Smooth muscle cell (in vitro differentiated cells): ENCODE measurements at regions not wholly inside any gene's neighbourhood (a gene's known extent, or its start where the extent isn't known, plus 50 kb on each side); places are given as distances from the start of the nearest gene placed in this dataset.

Source experiments
- DNase-seq: peaks from one replicate; lab custom pipeline; 2025; ENCODE audit not compliant: unreplicated experiment; lab: John Stamatoyannopoulos, UW
- H2AFZ ChIP-seq: fragments of 200-600 bp; sonication (generic); 2 replicates; pipeline ENCODE4 v1.6.0; 2016; ENCODE audit warnings: antibody characterized with exemption, low read depth, mild to moderate bottlenecking
- H3F3A ChIP-seq: fragments of 200-600 bp; sonication (generic); 2 replicates; pipeline ENCODE4 v1.6.0; 2017; ENCODE audit warnings: antibody characterized with exemption, low read depth
- H3K27ac ChIP-seq: fragments of 200-600 bp; sonication (generic); 2 replicates; pipeline ENCODE4 v1.5.1; 2016; ENCODE audit warnings: low read depth, mild to moderate bottlenecking
- H3K27me3 ChIP-seq: fragments of 200-600 bp; sonication (generic); 2 replicates; pipeline ENCODE4 v1.6.1; 2016; ENCODE audit warnings: low read depth, mild to moderate bottlenecking
- H3K36me3 ChIP-seq: fragments of 200-600 bp; sonication (generic); 2 replicates; pipeline ENCODE4 v1.5.1; 2016; ENCODE audit warnings: low read depth
- H3K4me1 ChIP-seq: fragments of 200-600 bp; sonication (generic); 2 replicates; pipeline ENCODE4 v1.5.1; 2016; ENCODE audit warnings: low read depth
- H3K4me2 ChIP-seq: fragments of 200-600 bp; sonication (generic); 2 replicates; pipeline ENCODE4 v1.6.0; 2016; ENCODE audit warnings: mild to moderate bottlenecking
- H3K4me3 ChIP-seq: fragments of 200-600 bp; sonication (generic); 2 replicates; pipeline ENCODE4 v1.5.1; 2016; ENCODE audit warnings: mild to moderate bottlenecking
- H3K79me2 ChIP-seq: fragments of 200-600 bp; sonication (generic); 2 replicates; pipeline ENCODE4 v1.6.0; 2016; ENCODE audit warnings: low read depth, mild to moderate bottlenecking
- H3K9ac ChIP-seq: fragments of 200-600 bp; sonication (generic); 2 replicates; pipeline ENCODE4 v1.6.0; 2016; ENCODE audit warnings: low read depth
- H3K9me3 ChIP-seq: fragments of 200-600 bp; sonication (generic); replicated peaks from 2 replicates; pipeline ENCODE4 v1.5.1; 2016; ENCODE audit warnings: low read depth
- H4K20me1 ChIP-seq: fragments of 200-600 bp; sonication (generic); 2 replicates; pipeline ENCODE4 v1.6.0; 2016; ENCODE audit warnings: low read depth
- WGBS: methylation state at CpG from one replicate; pipeline ENCODE4 v1.1.7; 2016; ENCODE audit warnings: low lambda C conversion rate; 5-methylcytosine and 5-hydroxymethylcytosine counted together
- TF ChIP-seq, protein P1 (sequence below): fragments of 200-600 bp; sonication (generic); IDR thresholded peaks from 2 replicates; pipeline ENCODE4 v1.5.1; 2017; ENCODE audit warnings: borderline replicate concordance, mild to moderate bottlenecking, antibody characterized with exemption; ENCODE audit not compliant: insufficient read depth, poor library complexity, severe bottlenecking

DNA sequence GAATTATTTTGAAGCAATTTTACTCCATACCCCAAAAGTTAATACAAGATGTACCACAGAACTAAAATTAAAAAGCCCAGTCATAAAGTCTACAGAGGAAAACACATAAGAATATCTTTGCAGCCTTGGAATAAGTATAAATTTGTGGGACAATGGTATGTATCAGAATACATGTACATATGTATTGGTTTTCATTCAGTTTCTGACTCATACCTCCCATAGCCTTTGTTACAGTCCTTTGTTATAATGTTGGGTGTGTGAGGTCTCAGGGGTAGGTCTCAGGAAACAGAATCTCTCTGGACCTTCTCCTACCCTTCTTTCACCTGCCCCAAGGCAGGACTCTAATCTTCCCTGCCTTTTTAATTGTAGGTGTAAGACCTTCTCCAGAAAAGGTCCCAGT lies 1370.7 kb upstream of the CDH2 start:
- DNase-seq: no peak
- no peak overlapping the region for H3K27ac ChIP-seq
- no peak overlapping the region for H2AFZ ChIP-seq
- no peaks in the 10 kb centered on the region for H3K4me1 ChIP-seq
- no peak overlapping the region for H3K4me3 ChIP-seq
- TF ChIP-seq, protein P1, sequence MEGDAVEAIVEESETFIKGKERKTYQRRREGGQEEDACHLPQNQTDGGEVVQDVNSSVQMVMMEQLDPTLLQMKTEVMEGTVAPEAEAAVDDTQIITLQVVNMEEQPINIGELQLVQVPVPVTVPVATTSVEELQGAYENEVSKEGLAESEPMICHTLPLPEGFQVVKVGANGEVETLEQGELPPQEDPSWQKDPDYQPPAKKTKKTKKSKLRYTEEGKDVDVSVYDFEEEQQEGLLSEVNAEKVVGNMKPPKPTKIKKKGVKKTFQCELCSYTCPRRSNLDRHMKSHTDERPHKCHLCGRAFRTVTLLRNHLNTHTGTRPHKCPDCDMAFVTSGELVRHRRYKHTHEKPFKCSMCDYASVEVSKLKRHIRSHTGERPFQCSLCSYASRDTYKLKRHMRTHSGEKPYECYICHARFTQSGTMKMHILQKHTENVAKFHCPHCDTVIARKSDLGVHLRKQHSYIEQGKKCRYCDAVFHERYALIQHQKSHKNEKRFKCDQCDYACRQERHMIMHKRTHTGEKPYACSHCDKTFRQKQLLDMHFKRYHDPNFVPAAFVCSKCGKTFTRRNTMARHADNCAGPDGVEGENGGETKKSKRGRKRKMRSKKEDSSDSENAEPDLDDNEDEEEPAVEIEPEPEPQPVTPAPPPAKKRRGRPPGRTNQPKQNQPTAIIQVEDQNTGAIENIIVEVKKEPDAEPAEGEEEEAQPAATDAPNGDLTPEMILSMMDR: no peak
- H3K9ac ChIP-seq: no peak overlapping the region
- no peak overlapping the region for H3K4me2 ChIP-seq
- no peaks in the 10 kb centered on the region for H3F3A ChIP-seq
- H3K9me3 ChIP-seq: no peaks in the 10 kb centered on the region
- H4K20me1 ChIP-seq: no peaks in the 10 kb centered on the region
- no peaks in the 10 kb centered on the region for H3K27me3 ChIP-seq
- no peaks in the 10 kb centered on the region for H3K79me2 ChIP-seq
- H3K36me3 ChIP-seq: no peaks in the 10 kb centered on the region

DNA sequence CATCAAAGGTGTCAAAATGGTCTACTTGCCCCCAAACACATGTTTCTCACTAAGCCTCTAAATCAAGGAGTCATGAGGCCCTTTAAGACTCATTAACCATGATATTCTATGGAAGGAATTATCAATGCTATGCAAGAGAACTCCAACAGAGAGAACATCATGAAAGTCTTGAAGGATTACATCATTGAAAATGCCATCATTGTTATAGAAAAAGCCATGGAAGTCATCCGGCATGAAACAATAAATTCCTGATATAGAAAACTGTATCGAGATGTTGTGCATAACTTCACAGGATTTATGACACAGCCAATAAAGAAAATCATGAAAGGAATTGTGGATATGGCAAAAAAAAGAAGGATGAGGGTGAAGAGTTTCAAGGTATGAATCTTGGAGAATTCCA lies 1363.6 kb upstream of the CDH2 start:
- H2AFZ ChIP-seq: no peak overlapping the region
- no peaks in the 10 kb centered on the region for H3K4me1 ChIP-seq
- no peak overlapping the region for H3K27ac ChIP-seq
- H3K4me2 ChIP-seq: no peak overlapping the region
- no peaks in the 10 kb centered on the region for H3K27me3 ChIP-seq
- no peaks in the 10 kb centered on the region for H3K79me2 ChIP-seq
- no peaks in the 10 kb centered on the region for H4K20me1 ChIP-seq
- WGBS: 97% methylated on average over 2 of the region's 2 CpGs
- no peak overlapping the region for H3K4me3 ChIP-seq
- no peak for DNase-seq
- H3F3A ChIP-seq: no peaks in the 10 kb centered on the region
- no peaks in the 10 kb centered on the region for H3K9me3 ChIP-seq
- no peak overlapping the region for H3K9ac ChIP-seq
- no peaks in the 10 kb centered on the region for H3K36me3 ChIP-seq
- TF ChIP-seq, protein P1: no peak

DNA sequence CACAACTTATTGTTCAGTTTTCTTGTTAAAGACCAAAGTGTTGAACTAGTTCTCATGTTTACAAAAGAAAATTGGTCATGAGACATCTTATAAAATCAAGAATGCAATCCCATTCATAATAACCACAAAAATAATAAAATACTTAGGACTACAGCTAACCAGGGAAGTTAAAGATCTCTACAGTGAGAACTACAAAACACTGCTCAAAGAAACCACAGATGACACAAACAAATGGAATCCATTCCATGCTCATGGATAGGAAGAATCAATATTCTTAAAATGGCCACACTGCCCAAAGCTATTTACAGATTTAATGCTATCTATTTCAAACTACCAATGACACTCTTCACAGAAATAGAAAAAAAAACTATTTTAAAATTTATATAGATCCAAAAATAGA lies 1354.8 kb upstream of the CDH2 start:
- no peak for DNase-seq
- H3K4me1 ChIP-seq: no peaks in the 10 kb centered on the region
- no peak overlapping the region for H3K4me2 ChIP-seq
- H2AFZ ChIP-seq: no peak overlapping the region
- no peaks in the 10 kb centered on the region for H3K9me3 ChIP-seq
- no peak overlapping the region for H3K4me3 ChIP-seq
- H3F3A ChIP-seq: no peaks in the 10 kb centered on the region
- H3K27ac ChIP-seq: no peak overlapping the region
- no peaks in the 10 kb centered on the region for H3K36me3 ChIP-seq
- H3K9ac ChIP-seq: no peak overlapping the region
- no peaks in the 10 kb centered on the region for H4K20me1 ChIP-seq
- TF ChIP-seq, protein P1: no peak
- no peaks in the 10 kb centered on the region for H3K27me3 ChIP-seq
- no peaks in the 10 kb centered on the region for H3K79me2 ChIP-seq

DNA sequence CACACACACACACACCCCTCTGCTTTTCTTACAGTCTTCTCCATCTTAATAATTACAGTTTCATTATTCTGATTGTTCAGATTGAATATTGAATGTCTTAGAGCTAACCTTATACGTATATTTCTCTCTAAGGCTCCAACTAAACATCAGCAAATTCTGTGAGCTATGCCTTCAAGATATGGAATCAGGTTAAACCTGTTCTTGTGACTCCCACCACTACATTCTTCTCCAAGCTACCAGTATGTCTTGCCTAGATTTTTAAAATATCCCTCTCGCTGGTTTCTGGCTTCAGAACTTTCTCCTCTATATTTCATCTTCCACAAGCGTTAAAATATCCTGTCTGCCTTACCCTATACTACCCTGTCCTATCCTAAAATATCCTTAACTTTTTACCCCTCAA lies 1346.4 kb upstream of the CDH2 start:
- Histone ChIP-seq H3K9me3 (no peaks in the 10 kb centered on the region), H3K27me3 (no peaks in the 10 kb centered on the region), H3K27ac (peak overlapping the region; percentile 37), H3K4me3 (no peak overlapping the region), H3F3A (no peaks in the 10 kb centered on the region), H2AFZ (no peak overlapping the region), H4K20me1 (no peaks in the 10 kb centered on the region), H3K9ac (no peak overlapping the region), H3K79me2 (no peaks in the 10 kb centered on the region), H3K36me3 (no peaks in the 10 kb centered on the region), H3K4me1 (no peaks in the 10 kb centered on the region), H3K4me2 (peak overlapping the region; percentile 12)
- WGBS: 74% methylated on average over 3 of the region's 3 CpGs
- no peak for DNase-seq
- TF ChIP-seq, protein P1: no peak
